ENCODE measurements at regions not wholly inside any gene's neighbourhood (a gene's known extent, or its start where the extent isn't known, plus 50 kb on each side); places are given as distances from the start of the nearest gene placed in this dataset.

DNA sequence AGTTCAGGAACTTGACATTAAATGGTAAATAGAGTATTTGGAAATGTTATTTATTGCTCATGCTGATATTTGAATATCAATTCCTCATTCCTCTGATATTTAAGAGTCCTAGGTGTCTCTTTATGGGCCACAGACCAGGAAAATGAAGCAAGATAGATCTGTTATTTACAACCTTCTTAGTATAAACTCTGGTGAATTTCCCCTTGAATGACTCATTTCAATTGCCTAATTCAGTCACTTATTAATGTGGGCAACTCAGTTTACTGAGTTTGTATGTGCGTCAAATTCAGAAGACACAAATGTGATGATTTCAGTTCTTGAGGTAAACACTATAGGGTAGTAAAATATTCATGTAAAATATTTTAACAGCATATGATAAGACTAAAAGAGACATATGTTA, 1404.4 kb upstream of the PRMT6 start:
- no peak for TF ChIP-seq TAF1 (conservative IDR thresholded peaks at IDR 0.05)
- TF ChIP-seq, protein P1, sequence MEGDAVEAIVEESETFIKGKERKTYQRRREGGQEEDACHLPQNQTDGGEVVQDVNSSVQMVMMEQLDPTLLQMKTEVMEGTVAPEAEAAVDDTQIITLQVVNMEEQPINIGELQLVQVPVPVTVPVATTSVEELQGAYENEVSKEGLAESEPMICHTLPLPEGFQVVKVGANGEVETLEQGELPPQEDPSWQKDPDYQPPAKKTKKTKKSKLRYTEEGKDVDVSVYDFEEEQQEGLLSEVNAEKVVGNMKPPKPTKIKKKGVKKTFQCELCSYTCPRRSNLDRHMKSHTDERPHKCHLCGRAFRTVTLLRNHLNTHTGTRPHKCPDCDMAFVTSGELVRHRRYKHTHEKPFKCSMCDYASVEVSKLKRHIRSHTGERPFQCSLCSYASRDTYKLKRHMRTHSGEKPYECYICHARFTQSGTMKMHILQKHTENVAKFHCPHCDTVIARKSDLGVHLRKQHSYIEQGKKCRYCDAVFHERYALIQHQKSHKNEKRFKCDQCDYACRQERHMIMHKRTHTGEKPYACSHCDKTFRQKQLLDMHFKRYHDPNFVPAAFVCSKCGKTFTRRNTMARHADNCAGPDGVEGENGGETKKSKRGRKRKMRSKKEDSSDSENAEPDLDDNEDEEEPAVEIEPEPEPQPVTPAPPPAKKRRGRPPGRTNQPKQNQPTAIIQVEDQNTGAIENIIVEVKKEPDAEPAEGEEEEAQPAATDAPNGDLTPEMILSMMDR (IDR thresholded peaks at IDR 0.05; ENCODE audit: low read depth, low read length, missing input control): no peak
- TF ChIP-seq, protein P2, sequence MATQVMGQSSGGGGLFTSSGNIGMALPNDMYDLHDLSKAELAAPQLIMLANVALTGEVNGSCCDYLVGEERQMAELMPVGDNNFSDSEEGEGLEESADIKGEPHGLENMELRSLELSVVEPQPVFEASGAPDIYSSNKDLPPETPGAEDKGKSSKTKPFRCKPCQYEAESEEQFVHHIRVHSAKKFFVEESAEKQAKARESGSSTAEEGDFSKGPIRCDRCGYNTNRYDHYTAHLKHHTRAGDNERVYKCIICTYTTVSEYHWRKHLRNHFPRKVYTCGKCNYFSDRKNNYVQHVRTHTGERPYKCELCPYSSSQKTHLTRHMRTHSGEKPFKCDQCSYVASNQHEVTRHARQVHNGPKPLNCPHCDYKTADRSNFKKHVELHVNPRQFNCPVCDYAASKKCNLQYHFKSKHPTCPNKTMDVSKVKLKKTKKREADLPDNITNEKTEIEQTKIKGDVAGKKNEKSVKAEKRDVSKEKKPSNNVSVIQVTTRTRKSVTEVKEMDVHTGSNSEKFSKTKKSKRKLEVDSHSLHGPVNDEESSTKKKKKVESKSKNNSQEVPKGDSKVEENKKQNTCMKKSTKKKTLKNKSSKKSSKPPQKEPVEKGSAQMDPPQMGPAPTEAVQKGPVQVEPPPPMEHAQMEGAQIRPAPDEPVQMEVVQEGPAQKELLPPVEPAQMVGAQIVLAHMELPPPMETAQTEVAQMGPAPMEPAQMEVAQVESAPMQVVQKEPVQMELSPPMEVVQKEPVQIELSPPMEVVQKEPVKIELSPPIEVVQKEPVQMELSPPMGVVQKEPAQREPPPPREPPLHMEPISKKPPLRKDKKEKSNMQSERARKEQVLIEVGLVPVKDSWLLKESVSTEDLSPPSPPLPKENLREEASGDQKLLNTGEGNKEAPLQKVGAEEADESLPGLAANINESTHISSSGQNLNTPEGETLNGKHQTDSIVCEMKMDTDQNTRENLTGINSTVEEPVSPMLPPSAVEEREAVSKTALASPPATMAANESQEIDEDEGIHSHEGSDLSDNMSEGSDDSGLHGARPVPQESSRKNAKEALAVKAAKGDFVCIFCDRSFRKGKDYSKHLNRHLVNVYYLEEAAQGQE (IDR thresholded peaks at IDR 0.05): no peak
- TF ChIP-seq, protein P3, sequence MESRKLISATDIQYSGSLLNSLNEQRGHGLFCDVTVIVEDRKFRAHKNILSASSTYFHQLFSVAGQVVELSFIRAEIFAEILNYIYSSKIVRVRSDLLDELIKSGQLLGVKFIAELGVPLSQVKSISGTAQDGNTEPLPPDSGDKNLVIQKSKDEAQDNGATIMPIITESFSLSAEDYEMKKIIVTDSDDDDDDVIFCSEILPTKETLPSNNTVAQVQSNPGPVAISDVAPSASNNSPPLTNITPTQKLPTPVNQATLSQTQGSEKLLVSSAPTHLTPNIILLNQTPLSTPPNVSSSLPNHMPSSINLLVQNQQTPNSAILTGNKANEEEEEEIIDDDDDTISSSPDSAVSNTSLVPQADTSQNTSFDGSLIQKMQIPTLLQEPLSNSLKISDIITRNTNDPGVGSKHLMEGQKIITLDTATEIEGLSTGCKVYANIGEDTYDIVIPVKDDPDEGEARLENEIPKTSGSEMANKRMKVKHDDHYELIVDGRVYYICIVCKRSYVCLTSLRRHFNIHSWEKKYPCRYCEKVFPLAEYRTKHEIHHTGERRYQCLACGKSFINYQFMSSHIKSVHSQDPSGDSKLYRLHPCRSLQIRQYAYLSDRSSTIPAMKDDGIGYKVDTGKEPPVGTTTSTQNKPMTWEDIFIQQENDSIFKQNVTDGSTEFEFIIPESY (IDR thresholded peaks at IDR 0.05): no peak

All from liver (tissue), 3 donors.